ENCODE measurements at regions not wholly inside any gene's neighbourhood (a gene's known extent, or its start where the extent isn't known, plus 50 kb on each side); places are given as distances from the start of the nearest gene placed in this dataset.

GRCh38 chr6:91477688-91478087, 890.8 kb upstream of the MAP3K7 start:
- no peaks in the 10 kb centered on the region for H3K4me1 Mint-ChIP-seq
- POLR2A ChIA-PET: no interaction called here
- H3K9me3 Mint-ChIP-seq: peaks cover 0 to 14% (median 0%) of the 10 kb centered on the region in 9 donors
- ATAC-seq: no peak
- no peak overlapping the region for H3K4me3 Mint-ChIP-seq
- DNase-seq: no peak
- H3K27ac Mint-ChIP-seq: no peak overlapping the region
- peaks cover 0 to 4% (median 0%) of the 10 kb centered on the region in 5 donors for H3K27me3 Mint-ChIP-seq
- no peaks in the 10 kb centered on the region for H3K36me3 Mint-ChIP-seq

- DNase-seq (no peak), ATAC-seq (no peak)
- Mint-ChIP-seq H3K4me1 (no peaks in the 10 kb centered on the region), H3K4me3 (no peak overlapping the region), H3K27ac (no peak overlapping the region), H3K36me3 (no peaks in the 10 kb centered on the region), H3K27me3 (peaks cover 0 to 4% (median 0%) of the 10 kb centered on the region in 5 donors), H3K9me3 (peaks cover 0 to 14% (median 0%) of the 10 kb centered on the region in 9 donors)
- POLR2A ChIA-PET: no interaction called here
Observed at GRCh38 chr6:91476000-91476399, 889.1 kb upstream of the MAP3K7 start.

- Mint-ChIP-seq H3K4me3 (no peak overlapping the region), H3K36me3 (no peaks in the 10 kb centered on the region), H3K27ac (no peak overlapping the region), H3K4me1 (no peaks in the 10 kb centered on the region), H3K27me3 (no peaks in the 10 kb centered on the region), H3K9me3 (peaks cover 0 to 13% (median 0%) of the 10 kb centered on the region in 9 donors)
- no peak for DNase-seq
- no peak for ATAC-seq
- POLR2A ChIA-PET: no interaction called here
Observed at GRCh38 chr6:91465393-91465792, 878.5 kb upstream of the MAP3K7 start.

DNA sequence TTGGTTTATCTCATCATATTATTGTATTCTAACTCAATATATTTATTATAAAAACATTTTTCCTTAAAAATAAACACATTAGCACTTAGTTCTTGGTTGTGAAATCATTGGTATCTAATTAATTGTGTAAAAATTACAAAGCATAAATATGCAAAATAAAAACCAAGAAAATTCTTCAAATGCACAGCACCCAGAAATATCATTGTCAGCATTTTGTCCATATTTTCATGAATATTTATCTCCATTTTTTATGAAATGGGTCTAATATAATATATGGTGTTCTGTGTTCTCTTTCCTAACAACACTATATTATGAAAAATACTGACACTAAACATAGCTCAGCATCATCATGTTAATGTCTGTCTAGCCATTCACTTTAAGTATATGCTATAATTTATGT, 877.8 kb upstream of the MAP3K7 start:
- no peak overlapping the region for H3K27ac Mint-ChIP-seq
- H3K36me3 Mint-ChIP-seq: no peaks in the 10 kb centered on the region
- POLR2A ChIA-PET: no interaction called here
- DNase-seq: no peak
- H3K4me1 Mint-ChIP-seq: no peaks in the 10 kb centered on the region
- H3K9me3 Mint-ChIP-seq: peaks cover 0 to 8% (median 0%) of the 10 kb centered on the region in 9 donors
- no peak for ATAC-seq
- no peak overlapping the region for H3K4me3 Mint-ChIP-seq
- no peaks in the 10 kb centered on the region for H3K27me3 Mint-ChIP-seq

DNA sequence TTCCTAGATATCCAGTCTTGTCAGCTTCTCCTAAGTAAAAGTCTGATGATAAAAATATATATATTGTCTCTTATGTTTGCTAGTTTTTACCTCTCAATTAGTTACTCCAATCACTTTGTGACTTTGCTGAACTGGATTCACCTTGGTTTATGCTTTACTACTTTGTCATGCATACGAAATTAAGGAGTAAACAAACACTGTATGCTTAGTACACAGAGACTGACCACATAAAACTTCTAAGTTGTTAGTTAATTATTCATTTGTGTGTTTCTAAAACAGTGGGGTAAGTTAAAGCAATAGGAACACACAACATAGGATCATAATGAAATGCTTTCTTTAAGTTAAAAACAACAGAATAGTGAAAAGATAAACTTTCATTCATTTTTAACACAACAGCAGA, 877.3 kb upstream of the MAP3K7 start:
- DNase-seq (no peak), ATAC-seq (no peak)
- POLR2A ChIA-PET: no interaction called here
- H3K4me3 Mint-ChIP-seq: no peak overlapping the region
- H3K9me3 Mint-ChIP-seq: peaks cover 0 to 6% (median 0%) of the 10 kb centered on the region in 9 donors
- no peaks in the 10 kb centered on the region for H3K4me1 Mint-ChIP-seq
- no peaks in the 10 kb centered on the region for H3K27me3 Mint-ChIP-seq
- H3K27ac Mint-ChIP-seq: no peak overlapping the region
- no peaks in the 10 kb centered on the region for H3K36me3 Mint-ChIP-seq

DNA sequence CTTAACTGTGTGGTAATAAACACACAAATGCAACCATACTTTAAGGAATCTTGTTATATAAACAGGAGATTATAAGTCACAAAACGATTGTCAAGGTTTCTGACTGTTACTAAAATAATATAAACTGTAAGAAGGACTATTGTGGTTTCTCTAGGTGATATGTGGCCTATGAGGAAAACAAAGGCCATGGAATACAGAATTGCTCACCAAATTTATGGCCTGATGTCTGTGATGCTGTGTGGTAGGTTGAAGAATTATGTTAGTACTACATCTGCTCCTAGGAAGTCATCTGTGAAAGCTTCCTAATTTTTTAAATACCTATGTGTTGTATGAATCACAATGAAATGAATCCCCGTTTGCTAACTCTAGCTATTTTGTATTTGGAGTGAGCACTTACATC, 875.4 kb upstream of the MAP3K7 start:
- DNase-seq (no peak), ATAC-seq (no peak)
- Mint-ChIP-seq H3K27ac (no peak overlapping the region), H3K4me1 (no peaks in the 10 kb centered on the region), H3K4me3 (no peak overlapping the region), H3K27me3 (no peaks in the 10 kb centered on the region), H3K9me3 (peaks cover 0 to 9% (median 0%) of the 10 kb centered on the region in 9 donors), H3K36me3 (no peaks in the 10 kb centered on the region)
- POLR2A ChIA-PET: no interaction called here

DNA sequence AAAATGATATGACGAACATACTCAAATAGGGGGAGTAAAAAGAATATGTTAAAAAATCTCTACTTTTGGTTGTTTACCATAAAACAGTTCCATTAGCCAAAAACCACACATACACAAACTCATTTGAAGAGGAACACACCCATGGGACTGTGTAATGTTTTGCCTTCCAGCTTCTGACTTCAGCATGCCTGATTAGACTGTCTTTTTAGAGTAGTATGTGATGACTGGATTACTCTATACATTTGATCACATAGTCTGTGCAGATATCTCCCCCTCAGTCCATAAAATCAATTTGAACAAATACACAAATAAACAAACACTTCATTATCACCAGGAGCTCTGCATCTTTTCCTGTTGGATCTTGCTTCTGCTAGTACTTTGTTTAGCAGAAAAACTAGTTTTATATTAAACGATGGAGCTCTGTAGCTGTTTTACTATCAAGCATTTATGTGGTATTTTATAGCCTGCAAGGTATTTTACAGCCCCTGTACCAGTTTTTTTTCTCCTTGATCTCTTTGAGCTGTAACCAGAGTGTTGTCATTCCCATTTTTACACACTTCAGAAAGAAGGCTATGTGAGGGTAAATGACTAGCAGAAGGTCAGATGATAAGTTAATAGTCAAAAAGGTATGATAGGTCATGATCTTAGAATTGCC, 866.5 kb upstream of the MAP3K7 start:
- DNase-seq (no peak), ATAC-seq (no peak)
- POLR2A ChIA-PET: no interaction called here
- H3K4me3 Mint-ChIP-seq: no peak overlapping the region
- no peaks in the 10 kb centered on the region for H3K27me3 Mint-ChIP-seq
- H3K27ac Mint-ChIP-seq: no peak overlapping the region
- peaks cover 0 to 15% (median 0%) of the 10 kb centered on the region in 9 donors for H3K9me3 Mint-ChIP-seq
- H3K36me3 Mint-ChIP-seq: no peaks in the 10 kb centered on the region
- no peaks in the 10 kb centered on the region for H3K4me1 Mint-ChIP-seq

- no peak overlapping the region for H3K4me3 Mint-ChIP-seq
- no peak for ATAC-seq
- no peak overlapping the region for H3K27ac Mint-ChIP-seq
- POLR2A ChIA-PET: no interaction called here
- no peaks in the 10 kb centered on the region for H3K9me3 Mint-ChIP-seq
- DNase-seq: no peak
- no peaks in the 10 kb centered on the region for H3K36me3 Mint-ChIP-seq
- no peaks in the 10 kb centered on the region for H3K4me1 Mint-ChIP-seq
- H3K27me3 Mint-ChIP-seq: no peaks in the 10 kb centered on the region
Observed at GRCh38 chr6:91449539-91449938, 862.7 kb upstream of the MAP3K7 start.

- no peaks in the 10 kb centered on the region for H3K4me1 Mint-ChIP-seq
- no peak overlapping the region for H3K27ac Mint-ChIP-seq
- POLR2A ChIA-PET: no interaction called here
- H3K36me3 Mint-ChIP-seq: no peaks in the 10 kb centered on the region
- ATAC-seq: no peak
- H3K27me3 Mint-ChIP-seq: no peaks in the 10 kb centered on the region
- H3K4me3 Mint-ChIP-seq: no peak overlapping the region
- peaks cover 0 to 5% (median 0%) of the 10 kb centered on the region in 9 donors for H3K9me3 Mint-ChIP-seq
- DNase-seq: no peak
Observed at GRCh38 chr6:91447530-91448254, 860.8 kb upstream of the MAP3K7 start.

GRCh38 chr6:91447081-91447480, 860.2 kb upstream of the MAP3K7 start:
- H3K4me3 Mint-ChIP-seq: no peak overlapping the region
- no peaks in the 10 kb centered on the region for H3K36me3 Mint-ChIP-seq
- no peaks in the 10 kb centered on the region for H3K4me1 Mint-ChIP-seq
- POLR2A ChIA-PET: no interaction called here
- ATAC-seq: no peak
- DNase-seq: no peak
- H3K27ac Mint-ChIP-seq: no peak overlapping the region
- no peaks in the 10 kb centered on the region for H3K27me3 Mint-ChIP-seq
- H3K9me3 Mint-ChIP-seq: peaks cover 0 to 11% (median 0%) of the 10 kb centered on the region in 9 donors

GRCh38 chr6:91443405-91443804, 856.5 kb upstream of the MAP3K7 start:
- H3K27me3 Mint-ChIP-seq: no peaks in the 10 kb centered on the region
- no peak overlapping the region for H3K4me3 Mint-ChIP-seq
- no peak overlapping the region for H3K27ac Mint-ChIP-seq
- POLR2A ChIA-PET: no interaction called here
- no peaks in the 10 kb centered on the region for H3K36me3 Mint-ChIP-seq
- H3K4me1 Mint-ChIP-seq: no peaks in the 10 kb centered on the region
- DNase-seq (no peak), ATAC-seq (no peak)
- H3K9me3 Mint-ChIP-seq: peaks cover 0 to 17% (median 0%) of the 10 kb centered on the region in 9 donors

- no peaks in the 10 kb centered on the region for H3K27me3 Mint-ChIP-seq
- no peak for ATAC-seq
- no peaks in the 10 kb centered on the region for H3K36me3 Mint-ChIP-seq
- no peak overlapping the region for H3K27ac Mint-ChIP-seq
- H3K4me1 Mint-ChIP-seq: no peaks in the 10 kb centered on the region
- DNase-seq: no peak
- H3K4me3 Mint-ChIP-seq: no peak overlapping the region
- H3K9me3 Mint-ChIP-seq: peaks cover 0 to 17% (median 0%) of the 10 kb centered on the region in 9 donors
- POLR2A ChIA-PET: no interaction called here
Observed at GRCh38 chr6:91442342-91442741, 855.5 kb upstream of the MAP3K7 start.

- POLR2A ChIA-PET: no interaction called here
Observed at GRCh38 chr6:91438570-91438969, 851.7 kb upstream of the MAP3K7 start.

GRCh38 chr6:91437315-91437729, 850.5 kb upstream of the MAP3K7 start:
- Mint-ChIP-seq H3K4me3 (no peak overlapping the region), H3K27ac (no peak overlapping the region), H3K36me3 (no peaks in the 10 kb centered on the region), H3K27me3 (no peaks in the 10 kb centered on the region), H3K4me1 (no peaks in the 10 kb centered on the region), H3K9me3 (peaks cover 0 to 9% (median 0%) of the 10 kb centered on the region in 9 donors)
- DNase-seq (no peak), ATAC-seq (no peak)
- POLR2A ChIA-PET: no interaction called here

More at GRCh38 chr6:91438570-91438969, 851.7 kb upstream of the MAP3K7 start:
- no peaks in the 10 kb centered on the region for H3K4me1 Mint-ChIP-seq
- no peak for ATAC-seq
- DNase-seq: no peak
- H3K27ac Mint-ChIP-seq: no peak overlapping the region
- peaks cover 0 to 17% (median 0%) of the 10 kb centered on the region in 9 donors for H3K9me3 Mint-ChIP-seq
- H3K36me3 Mint-ChIP-seq: no peaks in the 10 kb centered on the region
- H3K27me3 Mint-ChIP-seq: no peaks in the 10 kb centered on the region
- no peak overlapping the region for H3K4me3 Mint-ChIP-seq

All from naive thymus-derived CD8-positive, alpha-beta T cell (primary cell).